ENCODE measurements at regions not wholly inside any gene's neighbourhood (a gene's known extent, or its start where the extent isn't known, plus 50 kb on each side); places are given as distances from the start of the nearest gene placed in this dataset.

GRCh38 chrX:8955511-8955910 lies 78.4 kb downstream of the FAM9B start:
- no peaks in the 10 kb centered on the region for H3K36me3 ChIP-seq
- no peak for TF ChIP-seq CTCF (IDR thresholded peaks at IDR 0.05 in 4 of 5, conservative IDR thresholded peaks at IDR 0.05 in 1 of 5)
- no peak for TF ChIP-seq POLR2A (IDR thresholded peaks at IDR 0.05)
- intact Hi-C loops (cut with DNase I; ENCODE audit: low total_unique reads), result no loop called here
- H3K4me1 ChIP-seq, result no peaks in the 10 kb centered on the region
- H3K9me3 ChIP-seq, result no peaks in the 10 kb centered on the region
- H3K27me3 ChIP-seq, result no peaks in the 10 kb centered on the region
- no peak overlapping the region for H3K4me3 ChIP-seq
- in situ Hi-C loops (cut with MboI; ENCODE audit: low sequenced_read_pairs in 4 of 4), result loop anchor here in 2 of 4 donors (25.0 kb wide), 1 partner anchor 757 kb away; no protein-coding TSS in a partner anchor
- DNase-seq, result no peak
- no peak for ATAC-seq
- no peak overlapping the region for H3K27ac ChIP-seq

- H3K27me3 ChIP-seq, result no peaks in the 10 kb centered on the region
- ATAC-seq, result no peak
- TF ChIP-seq CTCF (IDR thresholded peaks at IDR 0.05 in 4 of 5, conservative IDR thresholded peaks at IDR 0.05 in 1 of 5) (no peak), POLR2A (IDR thresholded peaks at IDR 0.05) (no peak)
- in situ Hi-C loops (cut with MboI; ENCODE audit: low sequenced_read_pairs in 4 of 4) (no loop called here), intact Hi-C loops (cut with DNase I; ENCODE audit: low total_unique reads) (no loop called here)
- no peak overlapping the region for H3K27ac ChIP-seq
- H3K4me3 ChIP-seq, result no peak overlapping the region
- H3K36me3 ChIP-seq, result no peaks in the 10 kb centered on the region
- no peaks in the 10 kb centered on the region for H3K9me3 ChIP-seq
- H3K4me1 ChIP-seq, result no peaks in the 10 kb centered on the region
- no peak for DNase-seq
These were observed 87.4 kb downstream of the FAM9B start for GRCh38 chrX:8946563-8946962.

- Histone ChIP-seq H3K4me1 (no peaks in the 10 kb centered on the region), H3K4me3 (no peak overlapping the region), H3K9me3 (no peaks in the 10 kb centered on the region), H3K36me3 (no peaks in the 10 kb centered on the region), H3K27ac (no peak overlapping the region), H3K27me3 (no peaks in the 10 kb centered on the region)
- intact Hi-C loops (cut with DNase I; ENCODE audit: low total_unique reads) (no loop called here), in situ Hi-C loops (cut with MboI; ENCODE audit: low sequenced_read_pairs in 4 of 4) (no loop called here)
- no peak for DNase-seq
- ATAC-seq, result no peak
- TF ChIP-seq POLR2A (IDR thresholded peaks at IDR 0.05), result no peak
- no peak for TF ChIP-seq CTCF (IDR thresholded peaks at IDR 0.05 in 4 of 5, conservative IDR thresholded peaks at IDR 0.05 in 1 of 5)
These were observed 94.6 kb downstream of the FAM9B start for GRCh38 chrX:8939322-8939721.

- H3K9me3 ChIP-seq, result no peaks in the 10 kb centered on the region
- no peak for ATAC-seq
- no peaks in the 10 kb centered on the region for H3K36me3 ChIP-seq
- intact Hi-C loops (cut with DNase I; ENCODE audit: low total_unique reads), result no loop called here
- no peaks in the 10 kb centered on the region for H3K4me1 ChIP-seq
- H3K4me3 ChIP-seq, result no peak overlapping the region
- TF ChIP-seq CTCF (IDR thresholded peaks at IDR 0.05 in 4 of 5, conservative IDR thresholded peaks at IDR 0.05 in 1 of 5) (no peak), POLR2A (IDR thresholded peaks at IDR 0.05) (no peak)
- no peaks in the 10 kb centered on the region for H3K27me3 ChIP-seq
- DNase-seq, result no peak
- no peak overlapping the region for H3K27ac ChIP-seq
- in situ Hi-C loops (cut with MboI; ENCODE audit: low sequenced_read_pairs in 4 of 4), result no loop called here
These were observed 106.2 kb downstream of the FAM9B start for GRCh38 chrX:8927701-8928100.

GRCh38 chrX:8927066-8927635 lies 106.8 kb downstream of the FAM9B start:
- in situ Hi-C loops (cut with MboI; ENCODE audit: low sequenced_read_pairs in 4 of 4), result no loop called here
- intact Hi-C loops (cut with DNase I; ENCODE audit: low total_unique reads), result no loop called here
- Histone ChIP-seq H3K27ac (no peak overlapping the region), H3K27me3 (no peaks in the 10 kb centered on the region), H3K36me3 (no peaks in the 10 kb centered on the region), H3K9me3 (no peaks in the 10 kb centered on the region), H3K4me1 (no peaks in the 10 kb centered on the region), H3K4me3 (no peak overlapping the region)
- TF ChIP-seq CTCF (IDR thresholded peaks at IDR 0.05 in 4 of 5, conservative IDR thresholded peaks at IDR 0.05 in 1 of 5), result no peak
- TF ChIP-seq POLR2A (IDR thresholded peaks at IDR 0.05), result no peak
- DNase-seq (no peak), ATAC-seq (no peak)

All from gastrocnemius medialis (tissue), 4 donors.